NCI-H2196 treated with DMSO at 0.1 percent for 48 hours (cell line): ENCODE measurements at regions not wholly inside any gene's neighbourhood (a gene's known extent, or its start where the extent isn't known, plus 50 kb on each side); places are given as distances from the start of the nearest gene placed in this dataset.

Experiments used
- DNase-seq: peaks from one replicate; lab custom pipeline; 2025; ENCODE audit not compliant: unreplicated experiment; lab: John Stamatoyannopoulos, UW

- DNase-seq = no peak
These were observed 50.5 kb upstream of the NT5C1B start for GRCh38 chr2:18639756-18640453.
